Lower leg skin (tissue), 4 donors: ENCODE measurements at regions not wholly inside any gene's neighbourhood (a gene's known extent, or its start where the extent isn't known, plus 50 kb on each side); places are given as distances from the start of the nearest gene placed in this dataset.

Experiments used
- DNase-seq, 2 donors: peaks; one replicate each; pipeline ENCODE4 v3.0.0-alpha.2; 2019; ENCODE audit warnings: low spot score in 2 of 2
- H3K4me3 ChIP-seq: fragments of 200-600 bp; sonication (generic); 2 replicates; pipeline ENCODE4 v1.5.1; 2017; ENCODE audit warnings: mild to moderate bottlenecking, low read depth; ENCODE audit not compliant: poor library complexity, severe bottlenecking
- POLR2A ChIP-seq, 2 donors: fragments of 450-650 bp; IDR thresholded peaks; one replicate each; pipeline ENCODE4 v1.6.1; 2016 to 2017; ENCODE audit warnings: antibody characterized with exemption in 2 of 2, mild to moderate bottlenecking in 1 of 2, moderate library complexity in 1 of 2
- WGBS, 2 donors: methylation state at CpG; one replicate each; pipeline ENCODE4 v1.1.5; 2018; 5-methylcytosine and 5-hydroxymethylcytosine counted together
- intact Hi-C: fragments of 100-400 bp; cut with DNase I; formaldehyde crosslinking; loops from one replicate; pipeline ENCODE4 v1.15.0; 2023; ENCODE audit warnings: low total_unique reads
- TF ChIP-seq, protein P1 (sequence below), 3 donors: fragments of 450-650 bp; IDR thresholded peaks; one replicate each; pipeline ENCODE4 v1.5.1; 2016; ENCODE audit warnings: antibody characterized with exemption in 3 of 3, mild to moderate bottlenecking in 3 of 3, moderate library complexity in 2 of 3

DNA sequence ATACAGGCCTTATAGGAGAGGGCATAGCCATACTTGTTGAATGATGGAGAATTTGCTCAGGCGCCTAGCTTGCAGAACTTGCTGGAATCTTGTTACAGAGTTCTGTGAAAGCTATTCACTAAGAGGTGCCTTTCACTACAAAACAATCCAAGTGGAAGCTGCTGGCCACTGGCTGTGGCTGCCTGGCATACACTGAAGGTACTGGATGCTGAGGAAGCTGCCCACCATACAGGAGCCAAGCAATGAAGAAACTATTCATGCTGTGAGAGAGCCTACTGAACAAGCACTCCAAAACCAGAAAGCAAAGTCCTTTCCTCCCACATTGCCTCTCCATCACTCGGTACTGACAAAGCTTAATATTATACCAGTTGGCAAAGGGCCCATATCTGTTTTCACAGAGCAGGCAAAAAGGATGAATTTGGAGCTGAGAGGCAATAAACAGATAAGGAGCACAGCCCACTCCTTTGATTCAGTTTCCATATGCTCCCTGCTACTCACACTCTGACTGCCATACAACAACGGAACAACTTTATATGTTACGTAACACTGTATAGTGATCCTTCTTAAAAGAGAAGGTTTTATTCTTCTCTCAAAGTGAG, 192.6 kb upstream of the ALCAM start:
- intact Hi-C loops, result no loop called here
- 70 to 83% methylated on average over 4 of the region's 4 CpGs for WGBS, 2 donors
- DNase-seq, result no peak
- TF ChIP-seq POLR2A (IDR thresholded peaks at IDR 0.05), result no peak
- TF ChIP-seq, protein P1, sequence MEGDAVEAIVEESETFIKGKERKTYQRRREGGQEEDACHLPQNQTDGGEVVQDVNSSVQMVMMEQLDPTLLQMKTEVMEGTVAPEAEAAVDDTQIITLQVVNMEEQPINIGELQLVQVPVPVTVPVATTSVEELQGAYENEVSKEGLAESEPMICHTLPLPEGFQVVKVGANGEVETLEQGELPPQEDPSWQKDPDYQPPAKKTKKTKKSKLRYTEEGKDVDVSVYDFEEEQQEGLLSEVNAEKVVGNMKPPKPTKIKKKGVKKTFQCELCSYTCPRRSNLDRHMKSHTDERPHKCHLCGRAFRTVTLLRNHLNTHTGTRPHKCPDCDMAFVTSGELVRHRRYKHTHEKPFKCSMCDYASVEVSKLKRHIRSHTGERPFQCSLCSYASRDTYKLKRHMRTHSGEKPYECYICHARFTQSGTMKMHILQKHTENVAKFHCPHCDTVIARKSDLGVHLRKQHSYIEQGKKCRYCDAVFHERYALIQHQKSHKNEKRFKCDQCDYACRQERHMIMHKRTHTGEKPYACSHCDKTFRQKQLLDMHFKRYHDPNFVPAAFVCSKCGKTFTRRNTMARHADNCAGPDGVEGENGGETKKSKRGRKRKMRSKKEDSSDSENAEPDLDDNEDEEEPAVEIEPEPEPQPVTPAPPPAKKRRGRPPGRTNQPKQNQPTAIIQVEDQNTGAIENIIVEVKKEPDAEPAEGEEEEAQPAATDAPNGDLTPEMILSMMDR (IDR thresholded peaks at IDR 0.05), result no peak
- H3K4me3 ChIP-seq, result no peak overlapping the region

DNA sequence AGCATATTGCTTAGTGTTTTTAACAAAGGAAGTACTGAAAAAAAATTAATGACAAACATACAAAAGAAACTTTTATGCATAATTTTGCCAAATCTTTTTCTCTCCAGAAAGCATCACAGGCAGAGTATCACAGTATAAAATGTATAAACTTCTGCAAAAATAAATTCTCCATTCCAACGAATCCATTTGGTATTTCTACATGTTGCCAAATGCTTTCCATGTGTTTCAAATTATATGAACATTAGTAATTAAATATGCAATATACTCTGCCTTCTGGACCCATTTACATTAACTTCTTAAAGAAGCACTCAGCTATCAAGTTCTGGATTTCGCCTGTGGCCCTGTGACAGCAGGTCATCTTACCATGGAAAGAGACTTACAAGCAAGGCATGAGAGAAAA, 189.1 kb upstream of the ALCAM start:
- TF ChIP-seq, protein P1 (IDR thresholded peaks at IDR 0.05), result no peak
- TF ChIP-seq POLR2A (IDR thresholded peaks at IDR 0.05), result no peak
- DNase-seq, result no peak
- no peak overlapping the region for H3K4me3 ChIP-seq
- 58 to 72% methylated on average over 2 of the region's 2 CpGs for whole genome bisulfite sequencing, 2 donors
- intact Hi-C loops, result no loop called here

DNA sequence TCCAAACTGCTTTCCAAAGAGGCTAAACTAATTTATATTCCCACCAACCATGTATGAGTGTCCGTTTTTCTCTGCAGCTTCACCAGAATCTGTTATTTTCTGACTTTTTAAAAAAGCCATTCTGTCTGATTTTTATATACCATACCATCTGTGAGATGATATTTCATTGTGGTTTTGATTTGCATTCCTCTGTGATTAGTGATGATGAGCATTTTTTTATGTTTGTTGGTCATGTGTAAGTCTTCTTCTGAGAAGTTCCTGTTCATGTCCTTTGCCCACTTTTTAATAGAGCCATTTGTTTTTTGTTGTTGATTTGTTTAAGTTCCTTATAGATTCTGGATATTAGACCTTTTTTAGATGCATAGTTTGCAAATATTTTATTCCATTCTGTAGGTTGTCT, 179.4 kb upstream of the ALCAM start:
- intact Hi-C loops, result no loop called here
- H3K4me3 ChIP-seq, result no peak overlapping the region
- no peak for DNase-seq
- no peak for TF ChIP-seq POLR2A (IDR thresholded peaks at IDR 0.05)
- TF ChIP-seq, protein P1 (IDR thresholded peaks at IDR 0.05), result no peak
- WGBS, 2 donors, result 93 to 94% methylated on average over 1 of the region's 1 CpG

DNA sequence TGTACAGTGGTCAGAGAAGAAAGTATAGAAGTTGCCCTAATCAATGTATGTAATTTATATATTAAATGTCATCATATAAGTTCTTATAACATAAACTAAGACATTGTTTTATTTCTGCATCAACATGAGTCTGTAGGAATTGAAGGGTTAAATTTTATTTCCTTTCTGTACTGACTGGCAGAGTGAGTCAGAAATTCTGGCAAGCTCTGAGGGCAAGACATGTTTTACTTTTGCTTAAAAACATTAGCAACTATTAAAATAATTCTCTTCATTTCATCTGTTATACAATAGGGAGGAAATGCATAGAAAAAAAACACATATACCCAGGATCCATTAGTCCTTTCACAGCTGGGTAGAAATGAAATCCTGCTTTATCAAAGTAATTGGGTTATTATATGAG, 171.4 kb upstream of the ALCAM start:
- TF ChIP-seq POLR2A (IDR thresholded peaks at IDR 0.05), result no peak
- TF ChIP-seq, protein P1 (IDR thresholded peaks at IDR 0.05), result no peak
- DNase-seq, result no peak
- intact Hi-C loops, result no loop called here
- no peak overlapping the region for H3K4me3 ChIP-seq

DNA sequence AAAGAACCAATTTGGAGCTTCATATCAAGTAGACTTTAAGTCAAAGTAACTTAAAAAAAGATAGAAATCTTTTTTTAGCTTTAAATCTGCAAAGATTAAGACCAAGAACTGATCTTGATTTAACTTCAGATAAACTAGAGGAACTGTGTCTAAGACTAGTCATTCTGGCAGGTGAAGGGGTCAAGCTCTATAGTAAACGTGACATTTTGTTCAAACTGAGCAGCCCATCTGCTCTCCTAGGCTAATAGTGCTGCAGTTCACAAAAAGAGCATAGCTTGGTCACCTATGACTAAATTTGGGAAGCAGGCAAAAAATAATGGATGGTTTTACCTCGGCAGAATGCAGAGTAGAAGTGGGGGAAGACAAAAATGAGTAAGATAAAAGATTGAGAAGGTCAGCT, 168.8 kb upstream of the ALCAM start:
- WGBS, 2 donors, result 76 to 78% methylated on average over 2 of the region's 2 CpGs
- no peak overlapping the region for H3K4me3 ChIP-seq
- DNase-seq, result no peak
- TF ChIP-seq, protein P1 (IDR thresholded peaks at IDR 0.05), result no peak
- TF ChIP-seq POLR2A (IDR thresholded peaks at IDR 0.05), result no peak
- intact Hi-C loops, result no loop called here

DNA sequence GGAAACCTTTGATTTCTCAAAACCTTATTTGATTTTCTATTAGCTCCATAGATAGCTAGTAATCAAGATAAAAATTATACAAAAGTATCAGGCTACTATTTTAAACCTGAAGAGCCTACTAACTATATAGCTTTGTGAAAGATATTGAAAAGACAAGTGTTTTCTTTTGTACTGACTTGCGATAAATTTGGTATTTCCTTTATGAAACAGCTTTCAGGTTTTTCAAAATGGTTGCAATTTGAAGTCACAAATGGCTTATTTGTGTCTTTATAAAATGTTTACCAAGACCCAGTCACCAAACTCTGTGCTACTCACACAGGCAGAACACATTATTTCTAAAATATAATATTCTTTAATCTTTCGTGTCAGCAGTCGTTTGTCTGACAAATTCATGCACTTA, 167.5 kb upstream of the ALCAM start:
- DNase-seq, result no peak
- no peak for TF ChIP-seq POLR2A (IDR thresholded peaks at IDR 0.05)
- TF ChIP-seq, protein P1 (IDR thresholded peaks at IDR 0.05), result no peak
- intact Hi-C loops, result no loop called here
- 79 to 91% methylated on average over 3 of the region's 3 CpGs for WGBS, 2 donors
- H3K4me3 ChIP-seq, result no peak overlapping the region
